HCT116 (cell line): ENCODE measurements at regions not wholly inside any gene's neighbourhood (a gene's known extent, or its start where the extent isn't known, plus 50 kb on each side); places are given as distances from the start of the nearest gene placed in this dataset.

Source experiments
- ATAC-seq: fragments of 200-7000 bp; cut with Tn5 transposase; 2 replicates; pipeline ENCODE4 v1.9.1; 2020; ENCODE audit warnings: mild to moderate bottlenecking, moderate library complexity
- BruUV-seq: library from RNA; stranded (reverse); fragments of 400-500 nt; replicated peaks from 2 replicates; lab custom pipeline; 2021; lab: Mats Ljungman, UMichigan
- CTCF ChIA-PET: fragments of 300-600 bp; sonication (Branson Sonifier 250); formaldehyde crosslinking; loops from one replicate; lab custom pipeline; 2021; ENCODE audit warnings: antibody characterized with exemption; lab: Charles Lee
- POLR2A ChIA-PET: fragments of 300-600, 350-600 bp; sonication (Branson Sonifier 250); formaldehyde crosslinking; loops from one replicate; lab custom pipeline; 2021; ENCODE audit warnings: antibody characterized with exemption; lab: Charles Lee
- RAD21 ChIA-PET, 2 experiments: fragments of 300-600 bp; sonication (Branson Sonifier 250); formaldehyde crosslinking; loops; one replicate each; lab custom pipeline; 2023; ENCODE audit warnings: low total read pairs in 2 of 2; ENCODE audit not compliant: uncharacterized antibody in 2 of 2, unreplicated experiment in 2 of 2, low non-redundant PET in 1 of 2; lab: Charles Lee
- DNase-seq: peaks from one replicate; pipeline ENCODE4 v3.0.0-alpha.2; 2010; ENCODE audit warnings: low read depth, low spot score
- H2AFZ ChIP-seq: fragments of 200-600 bp; shearing (Covaris generic), sonication (generic); 2 replicates; pipeline ENCODE4 v1.6.1; 2017; ENCODE audit warnings: low read depth, mixed run types, mixed read lengths, antibody characterized with exemption, low read length; ENCODE audit not compliant: poor library complexity, severe bottlenecking
- H3K27ac ChIP-seq: 2 replicates; pipeline ENCODE4 v1.5.1; 2012; ENCODE audit warnings: low read depth, low read length
- H3K27me3 ChIP-seq: fragments of 200-600 bp; sonication (generic); 2 replicates; pipeline ENCODE4 v1.6.1; 2016; ENCODE audit warnings: mixed run types, low read length, mixed read lengths; ENCODE audit not compliant: insufficient read depth
- H3K36me3 ChIP-seq, 2 experiments: fragments of 200-500 bp in 1 of 2; fragments of 200-600 bp in 1 of 2; sonication (Bioruptor generic) in 1 of 2; sonication (generic) in 1 of 2; 2 replicates each; pipeline versions ENCODE4 v1.5.1 to v1.6.1; 2014 to 2016; ENCODE audit warnings: low read length in 2 of 2, inconsistent platforms in 1 of 2, mixed read lengths in 1 of 2, mixed run types in 1 of 2; ENCODE audit not compliant: insufficient read depth in 2 of 2, control insufficient read depth in 1 of 2
- H3K4me1 ChIP-seq, 2 experiments: fragments of 200-600 bp in 1 of 2; sonication (generic) in 1 of 2; 2 replicates each; pipeline versions ENCODE4 v1.5.1 to v1.6.1; 2012 to 2017; ENCODE audit warnings: low read length in 2 of 2, inconsistent platforms in 1 of 2, mild to moderate bottlenecking in 1 of 2, mixed read lengths in 1 of 2, mixed run types in 1 of 2, moderate library complexity in 1 of 2; ENCODE audit not compliant: insufficient read depth in 2 of 2, control insufficient read depth in 1 of 2
- H3K4me2 ChIP-seq: fragments of 200-600 bp; sonication (generic); 2 replicates; pipeline ENCODE4 v1.6.1; 2017; ENCODE audit warnings: mixed run types, low read length, mixed read lengths
- H3K4me3 ChIP-seq, 2 experiments: fragments of 200-600 bp in 1 of 2; sonication (generic) in 1 of 2; replicated peaks in 1 of 2; 2 replicates each; pipeline ENCODE4 v1.5.1; 2011 to 2016; ENCODE audit warnings: low read length in 2 of 2, control low read depth in 1 of 2, low read depth in 1 of 2, mild to moderate bottlenecking in 1 of 2, mixed read lengths in 1 of 2, mixed run types in 1 of 2
- H3K79me2 ChIP-seq: fragments of 200-600 bp; sonication (generic); 2 replicates; pipeline ENCODE4 v1.6.1; 2017; ENCODE audit warnings: mild to moderate bottlenecking, mixed run types, low read length, moderate library complexity, mixed read lengths; ENCODE audit not compliant: insufficient read depth
- H3K9ac ChIP-seq: fragments of 200-600 bp; sonication (generic); 2 replicates; pipeline ENCODE4 v1.6.1; 2016; ENCODE audit warnings: low read length, mixed read lengths
- H3K9me2 ChIP-seq: fragments of 200-600 bp; sonication (generic), shearing (Covaris generic); 2 replicates; pipeline ENCODE4 v1.6.1; 2017; ENCODE audit warnings: mixed run types, mild to moderate bottlenecking, moderate library complexity; ENCODE audit not compliant: insufficient read depth
- H3K9me3 ChIP-seq, 2 experiments: fragments of 200-500 bp in 1 of 2; fragments of 200-600 bp in 1 of 2; sonication (Bioruptor generic) in 1 of 2; sonication (generic) in 1 of 2; 2 replicates each; pipeline ENCODE4 v1.6.1; 2014 to 2017; ENCODE audit warnings: low read length in 2 of 2, mixed read lengths in 2 of 2, inconsistent platforms in 1 of 2, low read depth in 1 of 2, mild to moderate bottlenecking in 1 of 2, mixed run types in 1 of 2, moderate library complexity in 1 of 2; ENCODE audit not compliant: control insufficient read depth in 1 of 2, insufficient read depth in 1 of 2
- H4K20me1 ChIP-seq: fragments of 200-600 bp; sonication (generic), shearing (Covaris generic); 2 replicates; pipeline ENCODE4 v1.6.1; 2017; ENCODE audit warnings: mixed run types, mild to moderate bottlenecking, moderate library complexity; ENCODE audit not compliant: insufficient read depth
- CBX3 ChIP-seq: IDR thresholded peaks from 2 replicates; pipeline ENCODE4 v1.6.1; 2012; ENCODE audit warnings: low read depth
- CEBPB ChIP-seq: IDR thresholded peaks from 2 replicates; pipeline ENCODE4 v1.6.1; 2012; ENCODE audit warnings: low read depth
- EGR1 ChIP-seq: IDR thresholded peaks from 2 replicates; pipeline ENCODE4 v1.6.1; 2012; ENCODE audit warnings: low read depth
- FOSL1 ChIP-seq: IDR thresholded peaks from 2 replicates; pipeline ENCODE4 v1.6.1; 2012; ENCODE audit warnings: low read depth
- JUND ChIP-seq: IDR thresholded peaks from 2 replicates; pipeline ENCODE4 v1.6.1; 2012
- POLR2AphosphoS5 ChIP-seq: IDR thresholded peaks from 2 replicates; pipeline ENCODE4 v1.6.1; 2011; ENCODE audit warnings: mild to moderate bottlenecking, low read depth, low read length, moderate library complexity
- RAD21 ChIP-seq: IDR thresholded peaks from 2 replicates; pipeline ENCODE4 v1.6.1; 2012; ENCODE audit warnings: low read depth, mild to moderate bottlenecking
- SIN3A ChIP-seq: IDR thresholded peaks from 2 replicates; pipeline ENCODE4 v1.6.1; 2012; ENCODE audit warnings: low read depth
- SRF ChIP-seq: IDR thresholded peaks from 2 replicates; pipeline ENCODE4 v1.6.1; 2012; ENCODE audit warnings: low read depth
- ZFX ChIP-seq: fragments of 450-650 bp; IDR thresholded peaks from 2 replicates; pipeline ENCODE4 v1.6.1; 2017
- ZNF274 ChIP-seq: fragments of 200-500 bp; sonication (Bioruptor generic); IDR thresholded peaks from 2 replicates; pipeline ENCODE4 v1.6.1; 2014; ENCODE audit warnings: mild to moderate bottlenecking, low read depth, low read length, inconsistent platforms
- intact Hi-C: fragments of 100-400 bp; cut with micrococcal nuclease; formaldehyde crosslinking; loops from 2 replicates; pipeline ENCODE4 v1.10.0; 2022
- TF ChIP-seq, protein P1 (sequence below): IDR thresholded peaks from 2 replicates; pipeline ENCODE4 v1.6.1; 2012; ENCODE audit warnings: low read depth
- TF ChIP-seq, protein P2 (sequence below): IDR thresholded peaks from 2 replicates; pipeline ENCODE4 v1.6.1; 2012
- TF ChIP-seq, protein P3 (sequence below), 3 experiments: fragments of 200-600 bp in 1 of 3; sonication (generic) in 1 of 3; IDR thresholded peaks in 2 of 3; conservative IDR thresholded peaks in 1 of 3; 2 replicates each; pipeline ENCODE4 v1.5.1; 2012 to 2017; ENCODE audit warnings: low read depth in 2 of 3, low read length in 2 of 3, antibody characterized with exemption in 1 of 3, borderline replicate concordance in 1 of 3, control low read depth in 1 of 3, mild to moderate bottlenecking in 1 of 3, mixed read lengths in 1 of 3, mixed run types in 1 of 3, moderate library complexity in 1 of 3; ENCODE audit not compliant: insufficient read depth in 1 of 3

DNA sequence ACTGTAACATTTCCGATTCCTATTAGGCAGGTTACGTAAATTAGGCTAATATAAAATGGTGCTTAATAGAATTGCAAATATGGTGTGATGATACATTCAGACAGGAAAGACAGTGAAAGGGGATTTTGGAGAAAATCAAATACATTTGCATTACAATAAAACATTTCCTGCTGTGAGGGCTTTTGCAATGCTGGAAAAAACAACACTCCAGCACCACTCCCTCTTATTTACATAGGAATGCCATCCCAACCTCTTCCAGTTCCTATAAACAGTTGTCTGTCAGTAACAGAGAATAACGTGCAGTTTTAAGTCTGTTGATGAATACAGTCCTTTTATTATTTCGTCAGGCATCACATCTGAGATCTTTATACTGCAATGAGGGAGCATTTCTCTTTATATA lies 298.8 kb upstream of the FANCL start:
- H3K27ac ChIP-seq = no peak overlapping the region
- no peaks in the 10 kb centered on the region for H3K9me3 ChIP-seq
- ChIA-PET POLR2A (no interaction called here), CTCF (no interaction called here), RAD21 (no interaction called here)
- H3K9me2 ChIP-seq = no peaks in the 10 kb centered on the region
- BruUV-seq = no TSS peak
- intact Hi-C loops = no loop called here
- H3K27me3 ChIP-seq = no peaks in the 10 kb centered on the region
- no peak overlapping the region for H2AFZ ChIP-seq
- H3K4me1 ChIP-seq = no peaks in the 10 kb centered on the region
- no peaks in the 10 kb centered on the region for H4K20me1 ChIP-seq
- ATAC-seq = no peak
- TF ChIP-seq RAD21 (no peak), ZNF274 (no peak), JUND (no peak), SIN3A (no peak), ZFX (no peak), FOSL1 (no peak), POLR2AphosphoS5 (no peak), SRF (no peak), CEBPB (no peak), EGR1 (no peak), CBX3 (no peak)
- TF ChIP-seq, protein P1, sequence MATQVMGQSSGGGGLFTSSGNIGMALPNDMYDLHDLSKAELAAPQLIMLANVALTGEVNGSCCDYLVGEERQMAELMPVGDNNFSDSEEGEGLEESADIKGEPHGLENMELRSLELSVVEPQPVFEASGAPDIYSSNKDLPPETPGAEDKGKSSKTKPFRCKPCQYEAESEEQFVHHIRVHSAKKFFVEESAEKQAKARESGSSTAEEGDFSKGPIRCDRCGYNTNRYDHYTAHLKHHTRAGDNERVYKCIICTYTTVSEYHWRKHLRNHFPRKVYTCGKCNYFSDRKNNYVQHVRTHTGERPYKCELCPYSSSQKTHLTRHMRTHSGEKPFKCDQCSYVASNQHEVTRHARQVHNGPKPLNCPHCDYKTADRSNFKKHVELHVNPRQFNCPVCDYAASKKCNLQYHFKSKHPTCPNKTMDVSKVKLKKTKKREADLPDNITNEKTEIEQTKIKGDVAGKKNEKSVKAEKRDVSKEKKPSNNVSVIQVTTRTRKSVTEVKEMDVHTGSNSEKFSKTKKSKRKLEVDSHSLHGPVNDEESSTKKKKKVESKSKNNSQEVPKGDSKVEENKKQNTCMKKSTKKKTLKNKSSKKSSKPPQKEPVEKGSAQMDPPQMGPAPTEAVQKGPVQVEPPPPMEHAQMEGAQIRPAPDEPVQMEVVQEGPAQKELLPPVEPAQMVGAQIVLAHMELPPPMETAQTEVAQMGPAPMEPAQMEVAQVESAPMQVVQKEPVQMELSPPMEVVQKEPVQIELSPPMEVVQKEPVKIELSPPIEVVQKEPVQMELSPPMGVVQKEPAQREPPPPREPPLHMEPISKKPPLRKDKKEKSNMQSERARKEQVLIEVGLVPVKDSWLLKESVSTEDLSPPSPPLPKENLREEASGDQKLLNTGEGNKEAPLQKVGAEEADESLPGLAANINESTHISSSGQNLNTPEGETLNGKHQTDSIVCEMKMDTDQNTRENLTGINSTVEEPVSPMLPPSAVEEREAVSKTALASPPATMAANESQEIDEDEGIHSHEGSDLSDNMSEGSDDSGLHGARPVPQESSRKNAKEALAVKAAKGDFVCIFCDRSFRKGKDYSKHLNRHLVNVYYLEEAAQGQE = no peak
- TF ChIP-seq, protein P2, sequence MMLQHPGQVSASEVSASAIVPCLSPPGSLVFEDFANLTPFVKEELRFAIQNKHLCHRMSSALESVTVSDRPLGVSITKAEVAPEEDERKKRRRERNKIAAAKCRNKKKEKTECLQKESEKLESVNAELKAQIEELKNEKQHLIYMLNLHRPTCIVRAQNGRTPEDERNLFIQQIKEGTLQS = no peak
- TF ChIP-seq, protein P3, sequence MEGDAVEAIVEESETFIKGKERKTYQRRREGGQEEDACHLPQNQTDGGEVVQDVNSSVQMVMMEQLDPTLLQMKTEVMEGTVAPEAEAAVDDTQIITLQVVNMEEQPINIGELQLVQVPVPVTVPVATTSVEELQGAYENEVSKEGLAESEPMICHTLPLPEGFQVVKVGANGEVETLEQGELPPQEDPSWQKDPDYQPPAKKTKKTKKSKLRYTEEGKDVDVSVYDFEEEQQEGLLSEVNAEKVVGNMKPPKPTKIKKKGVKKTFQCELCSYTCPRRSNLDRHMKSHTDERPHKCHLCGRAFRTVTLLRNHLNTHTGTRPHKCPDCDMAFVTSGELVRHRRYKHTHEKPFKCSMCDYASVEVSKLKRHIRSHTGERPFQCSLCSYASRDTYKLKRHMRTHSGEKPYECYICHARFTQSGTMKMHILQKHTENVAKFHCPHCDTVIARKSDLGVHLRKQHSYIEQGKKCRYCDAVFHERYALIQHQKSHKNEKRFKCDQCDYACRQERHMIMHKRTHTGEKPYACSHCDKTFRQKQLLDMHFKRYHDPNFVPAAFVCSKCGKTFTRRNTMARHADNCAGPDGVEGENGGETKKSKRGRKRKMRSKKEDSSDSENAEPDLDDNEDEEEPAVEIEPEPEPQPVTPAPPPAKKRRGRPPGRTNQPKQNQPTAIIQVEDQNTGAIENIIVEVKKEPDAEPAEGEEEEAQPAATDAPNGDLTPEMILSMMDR (IDR thresholded peaks at IDR 0.05 in 2 of 3, conservative IDR thresholded peaks at IDR 0.05 in 1 of 3; ENCODE audit: borderline replicate concordance in 1 of 3, insufficient read depth in 1 of 3, low read depth in 2 of 3, low read length in 2 of 3) = no peak
- H3K79me2 ChIP-seq = no peaks in the 10 kb centered on the region
- no peak overlapping the region for H3K9ac ChIP-seq
- no peak for DNase-seq
- H3K4me3 ChIP-seq = no peak overlapping the region
- no peak overlapping the region for H3K4me2 ChIP-seq
- H3K36me3 ChIP-seq = no peaks in the 10 kb centered on the region
